Left kidney (tissue), 1 donor: ENCODE measurements at regions not wholly inside any gene's neighbourhood (a gene's known extent, or its start where the extent isn't known, plus 50 kb on each side); places are given as distances from the start of the nearest gene placed in this dataset.

Experiments used
- DNase-seq: peaks from one replicate; pipeline ENCODE4 v3.0.0-alpha.2; 2013

- DNase-seq: no peak
Observed at GRCh38 chr7:85074-85882, 107.1 kb upstream of the FAM20C start.

GRCh38 chr7:85883-86515, 106.4 kb upstream of the FAM20C start:
- no peak for DNase-seq

- no peak for DNase-seq
Observed at GRCh38 chr7:86629-87028, 105.7 kb upstream of the FAM20C start.

GRCh38 chr7:87047-87446, 105.3 kb upstream of the FAM20C start:
- DNase-seq: no peak

GRCh38 chr7:87671-88070, 104.7 kb upstream of the FAM20C start:
- DNase-seq: no peak

- DNase-seq: no peak
Observed at GRCh38 chr7:88095-88926, 104.1 kb upstream of the FAM20C start.

GRCh38 chr7:88927-89231, 103.5 kb upstream of the FAM20C start:
- no peak for DNase-seq

- DNase-seq: no peak
Observed at GRCh38 chr7:89232-90019, 102.9 kb upstream of the FAM20C start.

GRCh38 chr7:90111-91063, 102.0 kb upstream of the FAM20C start:
- no peak for DNase-seq

GRCh38 chr7:91396-92175, 100.8 kb upstream of the FAM20C start:
- DNase-seq: no peak

GRCh38 chr7:92231-92674, 100.1 kb upstream of the FAM20C start:
- DNase-seq: no peak

GRCh38 chr7:92888-93672, 99.3 kb upstream of the FAM20C start:
- DNase-seq: no peak

- DNase-seq: no peak
Observed at GRCh38 chr7:94251-94801, 98.0 kb upstream of the FAM20C start.

- no peak for DNase-seq
Observed at GRCh38 chr7:95180-95862, 97.0 kb upstream of the FAM20C start.

GRCh38 chr7:95863-96260, 96.5 kb upstream of the FAM20C start:
- no peak for DNase-seq

- no peak for DNase-seq
Observed at GRCh38 chr7:96861-97260, 95.5 kb upstream of the FAM20C start.

- DNase-seq: no peak
Observed at GRCh38 chr7:97310-97841, 95.0 kb upstream of the FAM20C start.
